GM13977 (cell line): ENCODE measurements at regions not wholly inside any gene's neighbourhood (a gene's known extent, or its start where the extent isn't known, plus 50 kb on each side); places are given as distances from the start of the nearest gene placed in this dataset.
A peak's percentile ranks its signal among the peaks of the same experiment; 100 is the strongest.

Experiments used
- DNase-seq: peaks from one replicate; pipeline ENCODE4 v3.0.0; 2012; ENCODE audit warnings: low spot score
- in situ Hi-C: fragments of 300-500 bp; cut with MboI; formaldehyde crosslinking; loops from one replicate; pipeline ENCODE4 v1.12.0; 2022; ENCODE audit warnings: low sequenced_read_pairs, low pct_unique_long_range_greater_than_20kb, mixed read lengths, inconsistent platforms; ENCODE audit not compliant: unreplicated experiment
- TF ChIP-seq, protein P1 (sequence below): IDR thresholded peaks from 2 replicates; pipeline ENCODE4 v1.5.1; 2012; ENCODE audit warnings: mild to moderate bottlenecking, control low read depth; ENCODE audit not compliant: insufficient read depth; ENCODE audit errors: extremely low read depth, missing control alignments

DNA sequence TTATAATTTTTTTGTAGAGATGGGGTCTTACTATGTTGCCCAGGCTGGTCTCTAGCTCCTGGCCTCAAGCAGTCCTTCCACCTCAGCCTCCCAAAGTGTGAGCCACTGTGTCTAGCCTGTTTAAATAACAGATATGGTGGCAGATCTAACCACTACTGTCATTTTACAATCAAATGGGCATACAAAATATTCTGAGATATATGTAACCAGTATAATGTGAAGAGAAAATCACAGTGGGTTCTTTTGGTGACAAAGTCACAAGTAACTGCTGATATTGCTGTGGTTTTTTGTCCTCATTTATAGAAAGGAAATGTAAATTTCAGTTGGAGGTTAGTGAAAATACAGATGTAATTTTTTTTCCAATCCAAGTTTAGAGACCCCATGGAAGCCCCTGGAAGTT lies 58.6 kb upstream of the ARHGEF3 start:
- in situ Hi-C loops, result no loop called here
- no peak for DNase-seq

DNA sequence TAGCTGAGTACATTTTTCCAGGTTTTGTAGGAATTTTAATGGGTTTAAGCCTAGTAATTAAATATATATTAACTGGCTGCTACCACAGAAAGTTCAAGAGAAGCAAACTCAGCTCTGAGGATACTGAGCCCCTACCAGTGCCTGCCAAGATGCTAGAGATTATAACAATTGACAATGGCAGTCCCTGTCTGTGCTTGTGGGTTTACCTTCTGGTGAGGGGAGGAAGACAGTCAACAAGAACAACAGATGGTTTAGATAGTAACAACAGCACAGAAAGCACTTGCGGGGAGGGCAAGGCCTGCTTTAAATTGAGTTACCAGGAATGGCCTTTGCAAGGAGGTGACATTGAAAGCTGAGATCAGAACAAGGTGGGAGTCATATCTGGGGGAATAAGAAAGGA lies 56.6 kb upstream of the ARHGEF3 start:
- DNase-seq, result no peak
- in situ Hi-C loops, result no loop called here
- TF ChIP-seq, protein P1, sequence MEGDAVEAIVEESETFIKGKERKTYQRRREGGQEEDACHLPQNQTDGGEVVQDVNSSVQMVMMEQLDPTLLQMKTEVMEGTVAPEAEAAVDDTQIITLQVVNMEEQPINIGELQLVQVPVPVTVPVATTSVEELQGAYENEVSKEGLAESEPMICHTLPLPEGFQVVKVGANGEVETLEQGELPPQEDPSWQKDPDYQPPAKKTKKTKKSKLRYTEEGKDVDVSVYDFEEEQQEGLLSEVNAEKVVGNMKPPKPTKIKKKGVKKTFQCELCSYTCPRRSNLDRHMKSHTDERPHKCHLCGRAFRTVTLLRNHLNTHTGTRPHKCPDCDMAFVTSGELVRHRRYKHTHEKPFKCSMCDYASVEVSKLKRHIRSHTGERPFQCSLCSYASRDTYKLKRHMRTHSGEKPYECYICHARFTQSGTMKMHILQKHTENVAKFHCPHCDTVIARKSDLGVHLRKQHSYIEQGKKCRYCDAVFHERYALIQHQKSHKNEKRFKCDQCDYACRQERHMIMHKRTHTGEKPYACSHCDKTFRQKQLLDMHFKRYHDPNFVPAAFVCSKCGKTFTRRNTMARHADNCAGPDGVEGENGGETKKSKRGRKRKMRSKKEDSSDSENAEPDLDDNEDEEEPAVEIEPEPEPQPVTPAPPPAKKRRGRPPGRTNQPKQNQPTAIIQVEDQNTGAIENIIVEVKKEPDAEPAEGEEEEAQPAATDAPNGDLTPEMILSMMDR, result no peak

More for the DNA sequence above, 58.6 kb upstream of the ARHGEF3 start:
- TF ChIP-seq, protein P1, result no peak

DNA sequence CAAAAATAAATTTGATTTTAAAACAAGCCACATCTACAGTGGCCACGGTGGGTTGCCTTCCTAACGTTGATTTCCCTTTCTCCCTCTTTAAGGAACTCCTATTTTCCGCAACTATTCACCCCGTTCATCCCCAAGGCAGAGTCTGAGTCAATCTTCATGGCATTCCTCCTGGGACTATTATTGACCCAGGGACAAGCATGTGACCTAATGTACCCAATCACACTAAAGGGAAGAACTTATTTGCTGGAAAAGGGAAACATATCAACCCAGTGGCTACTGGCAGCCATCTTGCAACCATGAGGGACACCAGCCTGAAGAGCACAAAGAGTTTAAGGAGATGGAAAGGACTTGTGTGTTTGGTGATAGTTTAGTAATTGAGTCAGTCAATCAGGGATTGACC lies 55.4 kb upstream of the ARHGEF3 start:
- TF ChIP-seq, protein P1, result no peak
- in situ Hi-C loops, result no loop called here
- DNase-seq, result no peak

DNA sequence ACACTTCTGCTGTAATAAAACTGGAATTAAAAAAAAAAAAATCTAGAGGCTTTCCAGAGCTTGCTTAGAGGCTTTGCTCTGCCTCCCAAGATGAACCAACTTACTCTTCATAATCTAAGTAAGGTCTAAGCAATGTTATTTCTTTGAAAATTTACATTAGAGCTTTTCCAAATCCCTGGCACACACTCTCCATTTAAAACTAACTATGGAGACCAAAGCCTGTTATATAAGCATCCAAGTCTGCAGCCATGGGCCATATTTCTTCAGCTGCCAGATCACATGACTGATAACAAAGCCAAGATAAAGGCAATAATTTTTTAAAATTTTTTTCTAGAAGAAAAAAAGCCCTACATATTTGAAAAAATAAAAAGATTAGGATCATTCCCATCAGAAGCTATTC lies 55.0 kb upstream of the ARHGEF3 start:
- TF ChIP-seq, protein P1, result no peak
- in situ Hi-C loops, result no loop called here
- no peak for DNase-seq

DNA sequence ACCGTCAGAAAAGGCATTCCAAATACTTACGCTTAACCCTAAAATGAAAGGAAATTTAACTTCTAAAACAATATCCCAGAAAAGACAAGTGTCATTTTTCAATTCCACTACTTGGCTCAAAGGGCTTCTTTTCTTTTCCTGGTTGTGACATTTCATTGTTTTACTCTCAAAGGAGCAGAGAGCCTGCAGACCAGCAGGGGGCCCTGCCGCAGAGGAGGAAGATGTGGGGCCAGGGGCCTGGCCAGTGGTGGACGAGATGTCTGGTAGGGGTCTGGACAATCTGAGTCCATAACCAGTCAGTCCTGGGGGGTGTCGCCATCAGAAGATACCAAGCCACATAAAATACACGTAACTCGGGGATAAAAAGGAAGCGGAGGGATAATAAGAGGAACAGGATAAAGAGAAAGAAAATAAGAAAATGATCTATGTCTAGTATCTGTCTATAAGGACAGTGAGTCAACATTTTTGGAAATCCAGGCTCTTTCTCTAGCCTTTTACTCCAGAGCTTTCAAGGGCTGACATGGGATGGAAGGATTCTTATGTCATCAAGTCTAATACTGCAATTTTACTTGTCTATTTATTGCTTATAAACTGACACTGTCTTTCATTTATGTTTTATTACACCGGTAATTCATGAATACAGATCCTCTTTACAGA lies 54.2 kb upstream of the ARHGEF3 start:
- DNase-seq, result no peak
- in situ Hi-C loops, result no loop called here
- TF ChIP-seq, protein P1, result peak; percentile 87

DNA sequence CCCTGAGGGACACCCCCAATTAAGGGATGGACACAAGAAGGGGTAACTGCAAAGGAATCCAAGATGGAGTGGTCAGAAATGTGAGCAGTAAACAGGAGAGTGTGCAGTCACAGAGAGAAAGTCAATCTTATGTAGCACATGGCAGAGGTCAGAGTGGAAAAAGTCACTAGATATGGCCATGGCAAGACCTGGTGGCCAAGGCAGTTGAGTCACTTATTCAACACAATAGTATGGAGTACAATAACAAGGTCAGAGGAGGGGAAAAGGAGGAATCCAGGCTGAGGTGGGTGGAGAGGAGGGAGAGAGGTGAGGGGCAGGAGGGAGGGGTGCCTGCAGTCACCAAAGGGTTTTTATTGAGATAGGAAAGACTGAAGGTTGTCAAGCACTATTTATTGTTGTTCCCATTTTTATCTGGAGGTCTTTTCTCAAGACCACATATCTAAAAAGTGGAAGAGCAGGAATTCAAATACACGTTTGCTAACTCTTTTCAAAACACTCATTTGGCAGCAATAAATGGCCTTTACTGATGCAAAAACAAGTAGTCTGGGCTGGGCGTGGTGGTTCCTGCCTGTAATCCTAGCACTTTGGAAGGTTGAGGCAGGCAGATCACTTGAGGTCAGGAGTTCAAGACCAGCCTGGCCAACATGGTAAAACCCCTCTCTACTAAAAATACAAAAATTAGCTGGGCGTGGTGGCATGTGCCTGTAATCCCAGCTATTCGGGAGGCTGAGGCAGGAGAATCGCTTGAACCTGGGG lies 53.3 kb upstream of the ARHGEF3 start:
- in situ Hi-C loops, result no loop called here
- TF ChIP-seq, protein P1, result no peak
- no peak for DNase-seq
